Upper lobe of left lung (tissue), 4 donors: ENCODE measurements at regions not wholly inside any gene's neighbourhood (a gene's known extent, or its start where the extent isn't known, plus 50 kb on each side); places are given as distances from the start of the nearest gene placed in this dataset.

Experiments
- POLR2A ChIP-seq, 4 donors: fragments of 450-650 bp; IDR thresholded peaks; one replicate each; pipeline ENCODE4 v1.5.1; 2016 to 2017; ENCODE audit warnings: antibody characterized with exemption in 4 of 4, mild to moderate bottlenecking in 2 of 4
- POLR2AphosphoS5 ChIP-seq, 2 donors: sonication (generic); formaldehyde crosslinking; IDR thresholded peaks; one replicate each; pipeline ENCODE4 v1.5.1; 2017; ENCODE audit warnings: antibody characterized with exemption in 2 of 2
- TF ChIP-seq, protein P1 (sequence below), 6 experiments: fragments of 450-650 bp in 4 of 6; fragments of 200-600 bp in 2 of 6; sonication (generic) in 2 of 6; IDR thresholded peaks; one replicate each; pipeline ENCODE4 v1.5.1; 2016 to 2019; ENCODE audit warnings: antibody characterized with exemption in 6 of 6

- TF ChIP-seq, protein P1, sequence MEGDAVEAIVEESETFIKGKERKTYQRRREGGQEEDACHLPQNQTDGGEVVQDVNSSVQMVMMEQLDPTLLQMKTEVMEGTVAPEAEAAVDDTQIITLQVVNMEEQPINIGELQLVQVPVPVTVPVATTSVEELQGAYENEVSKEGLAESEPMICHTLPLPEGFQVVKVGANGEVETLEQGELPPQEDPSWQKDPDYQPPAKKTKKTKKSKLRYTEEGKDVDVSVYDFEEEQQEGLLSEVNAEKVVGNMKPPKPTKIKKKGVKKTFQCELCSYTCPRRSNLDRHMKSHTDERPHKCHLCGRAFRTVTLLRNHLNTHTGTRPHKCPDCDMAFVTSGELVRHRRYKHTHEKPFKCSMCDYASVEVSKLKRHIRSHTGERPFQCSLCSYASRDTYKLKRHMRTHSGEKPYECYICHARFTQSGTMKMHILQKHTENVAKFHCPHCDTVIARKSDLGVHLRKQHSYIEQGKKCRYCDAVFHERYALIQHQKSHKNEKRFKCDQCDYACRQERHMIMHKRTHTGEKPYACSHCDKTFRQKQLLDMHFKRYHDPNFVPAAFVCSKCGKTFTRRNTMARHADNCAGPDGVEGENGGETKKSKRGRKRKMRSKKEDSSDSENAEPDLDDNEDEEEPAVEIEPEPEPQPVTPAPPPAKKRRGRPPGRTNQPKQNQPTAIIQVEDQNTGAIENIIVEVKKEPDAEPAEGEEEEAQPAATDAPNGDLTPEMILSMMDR (IDR thresholded peaks at IDR 0.05) = no peak
- TF ChIP-seq POLR2AphosphoS5 (IDR thresholded peaks at IDR 0.05) (no peak), POLR2A (IDR thresholded peaks at IDR 0.05) (no peak)
Measured at GRCh38 chr7:21191321-21192073, 236.4 kb upstream of the SP4 start.
